ENCODE measurements at regions not wholly inside any gene's neighbourhood (a gene's known extent, or its start where the extent isn't known, plus 50 kb on each side); places are given as distances from the start of the nearest gene placed in this dataset.
A peak's percentile ranks its signal among the peaks of the same experiment; 100 is the strongest.

- Histone ChIP-seq H3K27me3 (no peaks in the 10 kb centered on the region), H3K36me3 (no peaks in the 10 kb centered on the region), H3K4me3 (no peak overlapping the region), H3K9me3 (no peaks in the 10 kb centered on the region), H3K27ac (no peak overlapping the region), H3K4me1 (no peaks in the 10 kb centered on the region)
- TF ChIP-seq POLR2A (IDR thresholded peaks at IDR 0.05) (no peak), CTCF (IDR thresholded peaks at IDR 0.05) (no peak)
- WGBS (ENCODE audit: insufficient coverage, low coverage, low lambda C conversion rate, missing lambda C conversion rate): 69% methylated on average over 5 of the region's 11 CpGs
- DNase-seq (peak in 2 of 3 donors; percentile 13 to 19), ATAC-seq (no peak)
- intact Hi-C loops (cut with DNase I): no loop called here
Observed at GRCh38 chr2:128424406-128425171, 105.9 kb upstream of the HS6ST1 start.

GRCh38 chr2:128425216-128425615 is 106.5 kb upstream of the HS6ST1 start:
- no peak overlapping the region for H3K27ac ChIP-seq
- H3K27me3 ChIP-seq: no peaks in the 10 kb centered on the region
- peak in 1 of 3 donors; percentile 20 for DNase-seq
- ATAC-seq: no peak
- TF ChIP-seq CTCF (IDR thresholded peaks at IDR 0.05) (no peak), POLR2A (IDR thresholded peaks at IDR 0.05) (no peak)
- no peaks in the 10 kb centered on the region for H3K4me1 ChIP-seq
- H3K4me3 ChIP-seq: no peak overlapping the region
- no peaks in the 10 kb centered on the region for H3K9me3 ChIP-seq
- WGBS (ENCODE audit: insufficient coverage, low coverage, low lambda C conversion rate, missing lambda C conversion rate): 96% methylated on average over 3 of the region's 8 CpGs
- intact Hi-C loops (cut with DNase I): no loop called here
- no peaks in the 10 kb centered on the region for H3K36me3 ChIP-seq

GRCh38 chr2:128425731-128426620 is 107.3 kb upstream of the HS6ST1 start:
- WGBS (ENCODE audit: insufficient coverage, low coverage, low lambda C conversion rate, missing lambda C conversion rate): 93% methylated on average over 6 of the region's 15 CpGs
- peak in 2 of 3 donors; percentile 35 to 44 for DNase-seq
- TF ChIP-seq CTCF (IDR thresholded peaks at IDR 0.05) (no peak), POLR2A (IDR thresholded peaks at IDR 0.05) (no peak)
- H3K9me3 ChIP-seq: no peaks in the 10 kb centered on the region
- no peak overlapping the region for H3K27ac ChIP-seq
- no peaks in the 10 kb centered on the region for H3K4me1 ChIP-seq
- intact Hi-C loops (cut with DNase I): no loop called here
- no peaks in the 10 kb centered on the region for H3K27me3 ChIP-seq
- no peak overlapping the region for H3K4me3 ChIP-seq
- H3K36me3 ChIP-seq: no peaks in the 10 kb centered on the region
- peak in 3 of 4 donors; percentile 42 to 82 (median 51) for ATAC-seq

GRCh38 chr2:128427413-128427755 is 108.7 kb upstream of the HS6ST1 start:
- H3K27me3 ChIP-seq: no peaks in the 10 kb centered on the region
- peak in 2 of 3 donors; percentile 8 to 14 for DNase-seq
- ATAC-seq: no peak
- H3K27ac ChIP-seq: no peak overlapping the region
- H3K36me3 ChIP-seq: no peaks in the 10 kb centered on the region
- no peaks in the 10 kb centered on the region for H3K4me1 ChIP-seq
- no peak overlapping the region for H3K4me3 ChIP-seq
- H3K9me3 ChIP-seq: no peaks in the 10 kb centered on the region
- TF ChIP-seq POLR2A (IDR thresholded peaks at IDR 0.05) (no peak), CTCF (IDR thresholded peaks at IDR 0.05) (no peak)
- intact Hi-C loops (cut with DNase I): no loop called here
- 86% methylated on average over 4 of the region's 5 CpGs for WGBS (ENCODE audit: insufficient coverage, low coverage, low lambda C conversion rate, missing lambda C conversion rate)

Measured in right lobe of liver (tissue), 6 donors.